ENCODE measurements at regions not wholly inside any gene's neighbourhood (a gene's known extent, or its start where the extent isn't known, plus 50 kb on each side); places are given as distances from the start of the nearest gene placed in this dataset.
A peak's percentile ranks its signal among the peaks of the same experiment; 100 is the strongest.

DNA sequence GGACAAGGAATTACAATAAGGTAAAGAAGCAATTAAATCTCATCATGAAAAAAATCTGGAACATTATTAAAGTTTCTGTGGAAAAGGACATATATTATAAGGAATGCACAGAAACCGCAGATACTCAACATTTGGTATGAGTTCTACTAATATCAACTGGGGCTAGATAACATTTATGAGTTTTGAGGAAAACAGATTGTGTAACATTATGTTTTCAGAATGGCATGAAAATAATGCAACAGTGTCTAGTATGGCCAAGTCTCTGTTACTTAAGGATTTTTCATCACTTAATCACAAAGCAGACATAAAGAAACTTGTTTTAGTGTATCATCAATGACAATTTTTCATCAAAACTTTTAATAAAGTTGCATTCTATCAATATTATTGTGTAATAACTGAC, 785.0 kb downstream of the GLUD2 start:
- ATAC-seq, result no peak
- no peak overlapping the region for H3K27ac ChIP-seq
- H3K9me3 ChIP-seq, result no peaks in the 10 kb centered on the region
- TF ChIP-seq, protein P1, sequence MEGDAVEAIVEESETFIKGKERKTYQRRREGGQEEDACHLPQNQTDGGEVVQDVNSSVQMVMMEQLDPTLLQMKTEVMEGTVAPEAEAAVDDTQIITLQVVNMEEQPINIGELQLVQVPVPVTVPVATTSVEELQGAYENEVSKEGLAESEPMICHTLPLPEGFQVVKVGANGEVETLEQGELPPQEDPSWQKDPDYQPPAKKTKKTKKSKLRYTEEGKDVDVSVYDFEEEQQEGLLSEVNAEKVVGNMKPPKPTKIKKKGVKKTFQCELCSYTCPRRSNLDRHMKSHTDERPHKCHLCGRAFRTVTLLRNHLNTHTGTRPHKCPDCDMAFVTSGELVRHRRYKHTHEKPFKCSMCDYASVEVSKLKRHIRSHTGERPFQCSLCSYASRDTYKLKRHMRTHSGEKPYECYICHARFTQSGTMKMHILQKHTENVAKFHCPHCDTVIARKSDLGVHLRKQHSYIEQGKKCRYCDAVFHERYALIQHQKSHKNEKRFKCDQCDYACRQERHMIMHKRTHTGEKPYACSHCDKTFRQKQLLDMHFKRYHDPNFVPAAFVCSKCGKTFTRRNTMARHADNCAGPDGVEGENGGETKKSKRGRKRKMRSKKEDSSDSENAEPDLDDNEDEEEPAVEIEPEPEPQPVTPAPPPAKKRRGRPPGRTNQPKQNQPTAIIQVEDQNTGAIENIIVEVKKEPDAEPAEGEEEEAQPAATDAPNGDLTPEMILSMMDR (IDR thresholded peaks at IDR 0.05), result no peak
- no peak for TF ChIP-seq POLR2A (IDR thresholded peaks at IDR 0.05)
- WGBS (ENCODE audit: insufficient coverage, low coverage, low lambda C conversion rate, missing lambda C conversion rate), result 39% methylated on average over 1 of the region's 1 CpG
- intact Hi-C loops (cut with DNase I), result no loop called here
- no peaks in the 10 kb centered on the region for H3K27me3 ChIP-seq
- H3K36me3 ChIP-seq, result no peaks in the 10 kb centered on the region
- H3K4me1 ChIP-seq, result no peaks in the 10 kb centered on the region
- H3K4me3 ChIP-seq, result no peak overlapping the region
- DNase-seq, result no peak

DNA sequence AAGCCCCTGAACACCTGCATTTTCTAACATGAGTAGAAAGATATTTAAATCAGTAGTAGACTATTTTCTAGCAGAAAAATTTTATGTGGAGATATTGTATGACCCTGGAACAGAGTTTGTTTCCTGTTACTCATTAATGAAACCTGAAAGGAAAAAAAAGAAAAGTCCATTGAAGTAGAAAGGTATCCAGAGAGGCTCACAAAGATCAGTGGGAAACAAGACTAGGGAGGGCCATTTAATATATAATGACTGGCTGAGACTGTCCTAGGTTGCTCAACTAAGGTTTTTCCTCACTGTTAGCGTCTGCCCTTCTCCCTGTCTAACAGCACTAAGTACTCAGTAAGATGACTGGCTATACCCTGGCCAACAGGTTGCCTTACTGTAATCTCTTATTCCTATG, 788.6 kb downstream of the GLUD2 start:
- H3K4me1 ChIP-seq, result no peaks in the 10 kb centered on the region
- H3K27me3 ChIP-seq, result no peaks in the 10 kb centered on the region
- H3K4me3 ChIP-seq, result no peak overlapping the region
- TF ChIP-seq, protein P1 (IDR thresholded peaks at IDR 0.05), result no peak
- TF ChIP-seq POLR2A (IDR thresholded peaks at IDR 0.05), result no peak
- intact Hi-C loops (cut with DNase I), result no loop called here
- no peak for DNase-seq
- H3K9me3 ChIP-seq, result no peaks in the 10 kb centered on the region
- no peaks in the 10 kb centered on the region for H3K36me3 ChIP-seq
- ATAC-seq, result peak in 1 of 4 donors; percentile 21
- WGBS (ENCODE audit: insufficient coverage, low coverage, low lambda C conversion rate, missing lambda C conversion rate), result 0% methylated on average over 1 of the region's 1 CpG
- H3K27ac ChIP-seq, result no peak overlapping the region

DNA sequence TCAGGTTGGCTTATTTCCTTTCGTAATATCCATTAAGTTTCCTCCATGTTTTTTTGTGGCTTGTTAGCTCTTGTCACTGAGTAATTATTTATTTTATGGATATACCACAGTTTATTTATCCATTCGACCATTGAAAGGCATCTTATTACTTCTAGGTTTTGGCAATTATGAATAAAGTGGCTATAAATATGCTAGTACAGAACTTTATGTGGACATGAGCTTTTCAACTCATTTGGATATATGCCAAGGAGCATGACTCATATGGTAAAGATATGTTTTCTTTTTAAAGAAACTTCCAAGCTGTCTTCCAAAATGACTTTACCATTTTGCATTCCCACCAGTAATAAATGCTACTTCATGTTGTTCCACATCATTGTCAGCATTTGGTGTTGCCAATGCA, 803.6 kb downstream of the GLUD2 start:
- Histone ChIP-seq H3K4me3 (no peak overlapping the region), H3K4me1 (no peaks in the 10 kb centered on the region), H3K9me3 (no peaks in the 10 kb centered on the region), H3K27me3 (no peaks in the 10 kb centered on the region), H3K27ac (no peak overlapping the region), H3K36me3 (no peaks in the 10 kb centered on the region)
- TF ChIP-seq POLR2A (IDR thresholded peaks at IDR 0.05), result no peak
- TF ChIP-seq, protein P1 (IDR thresholded peaks at IDR 0.05), result no peak
- DNase-seq, result no peak
- WGBS (ENCODE audit: insufficient coverage, low coverage, low lambda C conversion rate, missing lambda C conversion rate), result 27% methylated on average over 2 of the region's 2 CpGs
- no peak for ATAC-seq
- intact Hi-C loops (cut with DNase I), result no loop called here

DNA sequence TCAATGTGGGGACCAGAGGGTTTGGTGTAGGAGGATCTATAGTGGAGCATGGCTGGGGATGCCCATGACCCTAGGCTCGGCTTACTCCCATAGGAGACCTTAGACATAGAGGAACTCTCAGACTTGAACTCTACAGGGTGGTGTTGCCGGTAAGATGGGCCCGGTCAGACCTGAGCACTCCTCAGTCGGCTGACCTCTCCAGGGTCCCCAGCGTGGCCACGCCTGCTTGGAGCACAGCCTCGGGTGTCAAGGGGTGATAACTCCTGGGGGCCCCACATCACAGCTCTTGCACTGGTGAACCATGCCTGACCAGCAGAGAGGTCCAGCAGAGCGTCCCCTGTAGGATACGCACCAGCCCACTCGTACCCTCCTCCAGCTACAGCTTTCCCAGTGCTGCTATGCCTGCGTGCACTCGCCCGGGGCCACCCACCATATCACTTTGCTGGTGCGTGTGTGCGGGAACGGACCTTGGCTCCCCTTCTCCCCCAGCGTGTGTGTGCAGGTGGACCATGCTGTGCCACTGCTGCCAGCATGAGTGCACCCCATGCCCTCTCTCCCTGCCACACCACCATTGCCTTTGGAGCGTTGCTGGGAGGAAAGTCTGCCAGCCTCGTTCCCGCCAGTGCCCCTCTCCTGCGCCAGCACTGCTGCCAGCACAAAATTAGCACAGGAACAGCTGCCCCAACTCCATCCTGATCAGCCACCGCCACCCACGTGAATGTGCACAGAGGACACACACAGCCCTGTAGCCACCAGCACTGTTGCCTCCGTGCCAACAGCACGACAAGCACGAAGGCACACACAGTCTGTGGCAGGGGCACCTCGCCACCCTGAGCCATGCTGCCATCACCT, 806.6 kb downstream of the GLUD2 start:
- Histone ChIP-seq H3K9me3 (no peaks in the 10 kb centered on the region), H3K27me3 (no peaks in the 10 kb centered on the region), H3K4me1 (no peaks in the 10 kb centered on the region), H3K36me3 (no peaks in the 10 kb centered on the region), H3K4me3 (no peak overlapping the region), H3K27ac (no peak overlapping the region)
- intact Hi-C loops (cut with DNase I), result no loop called here
- 59% methylated on average over 6 of the region's 27 CpGs for WGBS (ENCODE audit: insufficient coverage, low coverage, low lambda C conversion rate, missing lambda C conversion rate)
- TF ChIP-seq, protein P1 (IDR thresholded peaks at IDR 0.05), result no peak
- TF ChIP-seq POLR2A (IDR thresholded peaks at IDR 0.05), result no peak
- ATAC-seq (peak in 1 of 4 donors; percentile 38), DNase-seq (no peak)
